Keratinocyte (primary cell): ENCODE measurements at regions not wholly inside any gene's neighbourhood (a gene's known extent, or its start where the extent isn't known, plus 50 kb on each side); places are given as distances from the start of the nearest gene placed in this dataset.

Experiments used
- DNase-seq: peaks from one replicate; pipeline ENCODE4 v3.0.0-alpha.2; 2011; ENCODE audit warnings: low read depth, missing footprints, low spot score
- FAIRE-seq: peaks from 2 replicates; lab custom pipeline; 2011; peaks lifted over from hg19 to GRCh38; lab: Jason Lieb, UNC
- H2AFZ ChIP-seq: 2 replicates; pipeline ENCODE4 v1.6.0; 2012; ENCODE audit warnings: low read length, control low read depth, inconsistent platforms; ENCODE audit not compliant: control insufficient read depth
- H3K27ac ChIP-seq: 2 replicates; pipeline ENCODE4 v1.5.1; 2011; ENCODE audit warnings: low read length; ENCODE audit not compliant: control insufficient read depth, insufficient read depth
- H3K27me3 ChIP-seq: 3 replicates; pipeline ENCODE4 v1.6.0; 2011; ENCODE audit warnings: low read length; ENCODE audit not compliant: control insufficient read depth, insufficient read depth; ENCODE audit errors: extremely low read depth
- H3K36me3 ChIP-seq, 2 experiments: 2 replicates in 1 of 2; 3 replicates in 1 of 2; pipeline ENCODE4 v1.5.1; 2011; ENCODE audit warnings: low read length in 2 of 2, mild to moderate bottlenecking in 1 of 2; ENCODE audit not compliant: control insufficient read depth in 2 of 2, insufficient read depth in 2 of 2; ENCODE audit errors: extremely low read depth in 1 of 2
- H3K4me1 ChIP-seq: 3 replicates; pipeline ENCODE4 v1.5.1; 2011; ENCODE audit warnings: low read length; ENCODE audit not compliant: control insufficient read depth, insufficient read depth; ENCODE audit errors: extremely low read depth
- H3K4me2 ChIP-seq: 3 replicates; pipeline ENCODE4 v1.6.0; 2011; ENCODE audit warnings: low read depth, low read length; ENCODE audit not compliant: control insufficient read depth, insufficient read depth; ENCODE audit errors: extremely low read depth
- H3K4me3 ChIP-seq, 3 experiments: fragments of 200-600 bp in 1 of 3; sonication (generic) in 1 of 3; 2 replicates in 2 of 3; 3 replicates in 1 of 3; pipeline ENCODE4 v1.5.1; 2011 to 2016; ENCODE audit warnings: low read length in 3 of 3, mild to moderate bottlenecking in 3 of 3, control low read depth in 2 of 3, inconsistent platforms in 1 of 3, low read depth in 1 of 3, mixed read lengths in 1 of 3, mixed run types in 1 of 3, moderate library complexity in 1 of 3; ENCODE audit not compliant: control insufficient read depth in 2 of 3, insufficient read depth in 2 of 3; ENCODE audit errors: extremely low read depth in 1 of 3
- H3K79me2 ChIP-seq: 2 replicates; pipeline ENCODE4 v1.6.0; 2012; ENCODE audit warnings: low read length; ENCODE audit not compliant: control insufficient read depth, insufficient read depth
- H3K9ac ChIP-seq: 3 replicates; pipeline ENCODE4 v1.6.0; 2011; ENCODE audit warnings: low read length; ENCODE audit not compliant: control insufficient read depth, insufficient read depth; ENCODE audit errors: extremely low read depth
- H3K9me1 ChIP-seq: 3 replicates; pipeline ENCODE4 v1.6.0; 2011; ENCODE audit warnings: low read length; ENCODE audit not compliant: control insufficient read depth, insufficient read depth; ENCODE audit errors: extremely low read depth
- H3K9me3 ChIP-seq: 2 replicates; pipeline ENCODE4 v1.5.1; 2012; ENCODE audit warnings: low read depth, low read length; ENCODE audit not compliant: control insufficient read depth
- H4K20me1 ChIP-seq: 3 replicates; pipeline ENCODE4 v1.6.0; 2011; ENCODE audit warnings: low read length; ENCODE audit not compliant: control insufficient read depth, insufficient read depth; ENCODE audit errors: extremely low read depth
- EZH2 ChIP-seq: IDR thresholded peaks from one replicate; pipeline ENCODE4 v1.6.1; 2012; ENCODE audit warnings: inconsistent platforms, mild to moderate bottlenecking, low read length, moderate library complexity
- dilution Hi-C: fragments of 300-500 bp; cut with MboI; formaldehyde crosslinking; loops from one replicate; pipeline ENCODE4 v1.7.0; 2020; ENCODE audit warnings: low sequenced_read_pairs; ENCODE audit not compliant: extremely low pct_ligation_motif_present
- TF ChIP-seq, protein P1 (sequence below), 3 experiments: IDR thresholded peaks in 1 of 3; conservative IDR thresholded peaks in 1 of 3; optimal IDR thresholded peaks in 1 of 3; 2 replicates in 2 of 3; 3 replicates in 1 of 3; pipeline versions ENCODE3 to v1.5.1; 2011; ENCODE audit warnings: low read length in 3 of 3, mild to moderate bottlenecking in 3 of 3, moderate library complexity in 2 of 3, control low read depth in 1 of 3, inconsistent platforms in 1 of 3; ENCODE audit not compliant: insufficient read depth in 2 of 3; ENCODE audit errors: extremely low read depth in 1 of 3

- dilution Hi-C loops = no loop called here
- no peaks in the 10 kb centered on the region for H4K20me1 ChIP-seq
- H3K9ac ChIP-seq = no peak overlapping the region
- no peaks in the 10 kb centered on the region for H3K36me3 ChIP-seq
- H2AFZ ChIP-seq = no peak overlapping the region
- H3K27me3 ChIP-seq = no peaks in the 10 kb centered on the region
- H3K9me3 ChIP-seq = no peaks in the 10 kb centered on the region
- no peak overlapping the region for H3K27ac ChIP-seq
- no peak for FAIRE-seq
- H3K4me2 ChIP-seq = no peak overlapping the region
- DNase-seq = no peak
- H3K4me1 ChIP-seq = no peaks in the 10 kb centered on the region
- H3K79me2 ChIP-seq = no peaks in the 10 kb centered on the region
- TF ChIP-seq, protein P1, sequence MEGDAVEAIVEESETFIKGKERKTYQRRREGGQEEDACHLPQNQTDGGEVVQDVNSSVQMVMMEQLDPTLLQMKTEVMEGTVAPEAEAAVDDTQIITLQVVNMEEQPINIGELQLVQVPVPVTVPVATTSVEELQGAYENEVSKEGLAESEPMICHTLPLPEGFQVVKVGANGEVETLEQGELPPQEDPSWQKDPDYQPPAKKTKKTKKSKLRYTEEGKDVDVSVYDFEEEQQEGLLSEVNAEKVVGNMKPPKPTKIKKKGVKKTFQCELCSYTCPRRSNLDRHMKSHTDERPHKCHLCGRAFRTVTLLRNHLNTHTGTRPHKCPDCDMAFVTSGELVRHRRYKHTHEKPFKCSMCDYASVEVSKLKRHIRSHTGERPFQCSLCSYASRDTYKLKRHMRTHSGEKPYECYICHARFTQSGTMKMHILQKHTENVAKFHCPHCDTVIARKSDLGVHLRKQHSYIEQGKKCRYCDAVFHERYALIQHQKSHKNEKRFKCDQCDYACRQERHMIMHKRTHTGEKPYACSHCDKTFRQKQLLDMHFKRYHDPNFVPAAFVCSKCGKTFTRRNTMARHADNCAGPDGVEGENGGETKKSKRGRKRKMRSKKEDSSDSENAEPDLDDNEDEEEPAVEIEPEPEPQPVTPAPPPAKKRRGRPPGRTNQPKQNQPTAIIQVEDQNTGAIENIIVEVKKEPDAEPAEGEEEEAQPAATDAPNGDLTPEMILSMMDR (optimal IDR thresholded peaks at IDR 0.05 in 1 of 3, IDR thresholded peaks at IDR 0.05 in 1 of 3, conservative IDR thresholded peaks at IDR 0.05 in 1 of 3; ENCODE audit: extremely low read depth in 1 of 3, insufficient read depth in 2 of 3, low read length in 3 of 3) = no peak
- TF ChIP-seq EZH2 = no peak
- no peak overlapping the region for H3K4me3 ChIP-seq
- H3K9me1 ChIP-seq = no peaks in the 10 kb centered on the region
Observed at GRCh38 chr11:87859636-87860035, 315.6 kb downstream of the RAB38 start.

- H3K4me3 ChIP-seq = no peak overlapping the region
- no peak overlapping the region for H3K4me2 ChIP-seq
- H3K79me2 ChIP-seq = no peaks in the 10 kb centered on the region
- no peaks in the 10 kb centered on the region for H3K4me1 ChIP-seq
- no peaks in the 10 kb centered on the region for H4K20me1 ChIP-seq
- no peak overlapping the region for H3K27ac ChIP-seq
- no peaks in the 10 kb centered on the region for H3K36me3 ChIP-seq
- H3K9me1 ChIP-seq = no peaks in the 10 kb centered on the region
- DNase-seq (no peak), FAIRE-seq (no peak)
- TF ChIP-seq, protein P1 (optimal IDR thresholded peaks at IDR 0.05 in 1 of 3, IDR thresholded peaks at IDR 0.05 in 1 of 3, conservative IDR thresholded peaks at IDR 0.05 in 1 of 3; ENCODE audit: extremely low read depth in 1 of 3, insufficient read depth in 2 of 3, low read length in 3 of 3) = no peak
- no peak for TF ChIP-seq EZH2
- no peaks in the 10 kb centered on the region for H3K27me3 ChIP-seq
- H3K9ac ChIP-seq = no peak overlapping the region
- H3K9me3 ChIP-seq = no peaks in the 10 kb centered on the region
- dilution Hi-C loops = no loop called here
- H2AFZ ChIP-seq = no peak overlapping the region
Observed at GRCh38 chr11:87851827-87852226, 323.4 kb downstream of the RAB38 start.
